Lung (tissue), 11 donors: ENCODE measurements at regions not wholly inside any gene's neighbourhood (a gene's known extent, or its start where the extent isn't known, plus 50 kb on each side); places are given as distances from the start of the nearest gene placed in this dataset.

ENCODE experiments used
- ATAC-seq: fragments of 200-7000 bp; cut with Tn5 transposase; one replicate; pipeline ENCODE4 v1.9.1; 2020; ENCODE audit warnings: moderate number of reproducible peaks; ENCODE audit not compliant: insufficient read depth, low FRiP score
- DNase-seq, 3 donors: peaks; one replicate each; pipeline ENCODE4 v3.0.0-alpha.2; 2013 to 2017
- H3K27ac ChIP-seq, 2 donors: one replicate each; pipeline ENCODE4 v1.5.1; 2013; ENCODE audit warnings: mild to moderate bottlenecking in 2 of 2, moderate library complexity in 2 of 2, control low read depth in 1 of 2, inconsistent platforms in 1 of 2, low read depth in 1 of 2, low read length in 1 of 2
- H3K27me3 ChIP-seq, 3 donors: one replicate each; pipeline ENCODE4 v1.5.1; 2013; ENCODE audit warnings: low read length in 2 of 3; ENCODE audit not compliant: control insufficient read depth in 3 of 3, insufficient read depth in 3 of 3
- H3K36me3 ChIP-seq, 4 donors: one replicate each; pipeline ENCODE4 v1.5.1; 2013; ENCODE audit warnings: low read length in 4 of 4, mild to moderate bottlenecking in 1 of 4, moderate library complexity in 1 of 4; ENCODE audit not compliant: control insufficient read depth in 4 of 4, insufficient read depth in 4 of 4
- H3K4me1 ChIP-seq, 5 donors: one replicate each; pipeline ENCODE4 v1.5.1; 2013; ENCODE audit warnings: low read length in 5 of 5, mild to moderate bottlenecking in 2 of 5, moderate library complexity in 1 of 5; ENCODE audit not compliant: control insufficient read depth in 5 of 5, insufficient read depth in 5 of 5
- H3K4me3 ChIP-seq: one replicate; pipeline ENCODE4 v1.5.1; 2013; ENCODE audit warnings: mild to moderate bottlenecking, control low read depth, moderate library complexity
- H3K9ac ChIP-seq, 2 donors: one replicate each; pipeline ENCODE4 v1.5.1; 2013; ENCODE audit warnings: low read length in 2 of 2, control low read depth in 1 of 2; ENCODE audit not compliant: insufficient read depth in 1 of 2
- H3K9me3 ChIP-seq, 4 donors: one replicate each; pipeline ENCODE4 v1.5.1; 2013; ENCODE audit warnings: low read length in 3 of 4, mild to moderate bottlenecking in 1 of 4, moderate library complexity in 1 of 4; ENCODE audit not compliant: control insufficient read depth in 4 of 4, insufficient read depth in 3 of 4
- WGBS, 2 donors: extraction: QIAGEN DNeasy Blood & Tissue Kit; methylation state at CpG; one replicate each; pipeline ENCODE4 v1.1.7; 2013; 5-methylcytosine and 5-hydroxymethylcytosine counted together
- TF ChIP-seq, protein P1 (sequence below): IDR thresholded peaks from 2 replicates; pipeline ENCODE4 v1.5.1; 2012; ENCODE audit warnings: mild to moderate bottlenecking; ENCODE audit errors: control extremely low read depth, extremely low read depth
- donor health status: control.
- donor health status: control.
- donor health status: Bipolar disorder and iron deficiency.
- donor health status: healthy.
- donor health status: DM: yes; HTN: yes; CAD: no.

DNA sequence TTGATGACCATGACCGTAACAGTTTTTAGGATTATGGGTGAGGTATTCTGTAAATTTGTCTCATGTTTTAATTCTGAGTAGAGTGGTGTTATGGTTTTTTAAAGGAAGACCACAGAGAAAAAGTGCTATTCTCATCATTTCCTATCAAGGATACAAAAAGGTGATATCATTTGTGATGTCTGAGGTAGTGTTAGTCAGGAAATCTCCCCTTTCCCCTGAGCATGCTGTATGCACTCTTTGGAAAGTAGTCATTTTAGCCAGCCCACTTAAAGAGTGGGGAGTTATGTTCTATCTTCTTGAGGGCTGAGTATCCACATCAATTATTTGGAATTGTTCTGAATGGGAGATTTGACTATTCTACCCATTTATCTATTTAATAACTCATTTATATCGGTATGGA lies 414.2 kb upstream of the SLC14A2 start:
- 84 to 90% methylated on average over 2 of the region's 2 CpGs for WGBS, 2 donors

DNA sequence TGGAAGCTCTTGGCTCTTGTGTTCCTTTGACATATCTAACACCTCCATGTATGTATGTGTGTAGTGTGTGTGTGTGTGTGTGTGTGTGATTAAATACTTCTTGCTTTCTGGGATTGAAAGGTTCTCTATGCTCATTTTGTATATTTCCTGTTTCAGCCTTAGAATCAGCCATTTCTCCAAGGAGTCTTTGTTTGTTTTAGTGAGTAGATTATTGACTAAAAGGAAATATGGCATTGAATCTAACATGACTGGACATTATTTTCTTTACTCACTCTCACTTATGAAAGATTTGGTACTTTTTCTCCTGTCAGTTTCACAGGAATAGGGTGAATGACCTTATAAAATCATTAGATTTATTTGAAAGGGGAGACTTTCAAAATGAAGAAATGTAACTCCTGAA lies 413.8 kb upstream of the SLC14A2 start:
- no peaks in the 10 kb centered on the region for H3K36me3 ChIP-seq
- H3K27me3 ChIP-seq, result no peaks in the 10 kb centered on the region
- ATAC-seq (no peak), DNase-seq (no peak)
- no peak overlapping the region for H3K9ac ChIP-seq
- TF ChIP-seq, protein P1, sequence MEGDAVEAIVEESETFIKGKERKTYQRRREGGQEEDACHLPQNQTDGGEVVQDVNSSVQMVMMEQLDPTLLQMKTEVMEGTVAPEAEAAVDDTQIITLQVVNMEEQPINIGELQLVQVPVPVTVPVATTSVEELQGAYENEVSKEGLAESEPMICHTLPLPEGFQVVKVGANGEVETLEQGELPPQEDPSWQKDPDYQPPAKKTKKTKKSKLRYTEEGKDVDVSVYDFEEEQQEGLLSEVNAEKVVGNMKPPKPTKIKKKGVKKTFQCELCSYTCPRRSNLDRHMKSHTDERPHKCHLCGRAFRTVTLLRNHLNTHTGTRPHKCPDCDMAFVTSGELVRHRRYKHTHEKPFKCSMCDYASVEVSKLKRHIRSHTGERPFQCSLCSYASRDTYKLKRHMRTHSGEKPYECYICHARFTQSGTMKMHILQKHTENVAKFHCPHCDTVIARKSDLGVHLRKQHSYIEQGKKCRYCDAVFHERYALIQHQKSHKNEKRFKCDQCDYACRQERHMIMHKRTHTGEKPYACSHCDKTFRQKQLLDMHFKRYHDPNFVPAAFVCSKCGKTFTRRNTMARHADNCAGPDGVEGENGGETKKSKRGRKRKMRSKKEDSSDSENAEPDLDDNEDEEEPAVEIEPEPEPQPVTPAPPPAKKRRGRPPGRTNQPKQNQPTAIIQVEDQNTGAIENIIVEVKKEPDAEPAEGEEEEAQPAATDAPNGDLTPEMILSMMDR, result no peak
- H3K4me1 ChIP-seq, result no peaks in the 10 kb centered on the region
- no peak overlapping the region for H3K27ac ChIP-seq
- H3K9me3 ChIP-seq, result peaks cover 0 to 2% (median 0%) of the 10 kb centered on the region in 4 donors
- H3K4me3 ChIP-seq, result no peak overlapping the region

More for the DNA sequence above, 414.2 kb upstream of the SLC14A2 start:
- Histone ChIP-seq H3K27me3 (no peaks in the 10 kb centered on the region), H3K27ac (no peak overlapping the region), H3K4me3 (no peak overlapping the region), H3K9me3 (peaks cover 0 to 2% (median 0%) of the 10 kb centered on the region in 4 donors), H3K9ac (no peak overlapping the region), H3K36me3 (no peaks in the 10 kb centered on the region), H3K4me1 (no peaks in the 10 kb centered on the region)
- TF ChIP-seq, protein P1, result no peak
- DNase-seq (no peak), ATAC-seq (no peak)

DNA sequence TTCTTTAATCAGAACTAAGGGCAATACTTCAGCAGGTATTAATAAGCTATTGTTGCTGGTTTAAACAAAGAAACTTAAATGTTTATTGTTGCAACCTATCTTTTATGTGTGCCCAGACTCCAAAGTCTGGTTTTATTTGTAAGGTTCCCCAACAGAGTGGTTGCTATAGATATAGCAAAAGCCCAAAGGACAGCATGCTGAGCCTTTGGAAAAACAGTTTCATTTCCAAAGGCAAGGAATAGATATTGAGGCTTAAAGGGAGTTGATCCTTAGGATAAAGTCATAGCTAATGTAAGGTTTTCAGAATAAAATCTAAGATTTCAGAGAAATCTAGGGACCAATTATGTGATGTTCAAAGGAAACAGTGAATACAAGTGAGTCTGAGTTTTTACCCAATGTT lies 413.2 kb upstream of the SLC14A2 start:
- TF ChIP-seq, protein P1, result no peak
- Histone ChIP-seq H3K27ac (no peak overlapping the region), H3K36me3 (no peaks in the 10 kb centered on the region), H3K27me3 (no peaks in the 10 kb centered on the region), H3K4me3 (no peak overlapping the region), H3K4me1 (no peaks in the 10 kb centered on the region), H3K9ac (no peak overlapping the region), H3K9me3 (peaks cover 0 to 2% (median 0%) of the 10 kb centered on the region in 4 donors)
- ATAC-seq, result no peak
- no peak for DNase-seq

DNA sequence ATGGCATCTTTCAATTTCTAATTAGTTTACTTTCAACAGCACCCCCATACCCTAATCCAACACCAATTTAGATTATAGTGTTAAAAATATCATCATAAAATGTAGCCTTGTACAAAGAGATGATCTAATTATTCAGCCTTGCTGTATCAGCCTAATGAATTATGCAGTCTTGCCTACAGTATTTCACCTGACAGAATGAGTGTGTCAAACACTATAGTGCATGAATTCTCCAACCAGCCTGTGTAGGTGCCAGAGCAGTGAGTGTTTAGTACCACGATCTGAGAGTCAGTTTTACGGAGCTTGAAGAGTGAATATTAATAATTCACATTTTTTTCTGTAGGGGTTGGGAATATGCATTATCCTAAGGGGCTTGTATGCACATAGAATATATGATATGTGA lies 411.6 kb upstream of the SLC14A2 start:
- Histone ChIP-seq H3K4me3 (no peak overlapping the region), H3K4me1 (no peaks in the 10 kb centered on the region), H3K9me3 (peaks cover 0 to 2% (median 0%) of the 10 kb centered on the region in 4 donors), H3K9ac (no peak overlapping the region), H3K36me3 (no peaks in the 10 kb centered on the region), H3K27me3 (no peaks in the 10 kb centered on the region), H3K27ac (no peak overlapping the region)
- ATAC-seq, result no peak
- TF ChIP-seq, protein P1, result no peak
- 89 to 94% methylated on average over 2 of the region's 2 CpGs for WGBS, 2 donors
- DNase-seq, result no peak
